A549 (cell line): ENCODE measurements at regions not wholly inside any gene's neighbourhood (a gene's known extent, or its start where the extent isn't known, plus 50 kb on each side); places are given as distances from the start of the nearest gene placed in this dataset.

Experiments
- ATAC-seq, 2 experiments: fragments of 200-7000 bp in 1 of 2; fragments of >200 bp in 1 of 2; cut with Nextera tagmentation in 1 of 2; cut with Tn5 transposase in 1 of 2; 3 replicates each; pipeline versions ENCODE4 v1.8.0 to v1.9.1; 2018 to 2020; ENCODE audit warnings: mild to moderate bottlenecking in 1 of 2, moderate library complexity in 1 of 2
- CTCF ChIA-PET: fragments of 300-600 bp; sonication (Branson Sonifier 250); formaldehyde crosslinking; extraction: SDS; loops from one replicate; lab custom pipeline; 2021; ENCODE audit warnings: antibody characterized with exemption, inconsistent platforms; lab: Yijun Ruan, JAX
- POLR2A ChIA-PET: fragments of 350-600 bp; formaldehyde crosslinking; extraction: SDS; loops from one replicate; lab custom pipeline; 2021; ENCODE audit warnings: antibody characterized with exemption, inconsistent platforms; lab: Yijun Ruan, JAX
- DNase-seq, 2 experiments: peaks; one replicate each; pipeline versions ENCODE4 v3.0.0 to v3.0.0-alpha.2; 2011 to 2016; ENCODE audit warnings: low read depth in 1 of 2, low spot score in 1 of 2
- FAIRE-seq: peaks from 2 replicates; lab custom pipeline; 2011; peaks lifted over from hg19 to GRCh38; lab: Jason Lieb, UNC
- H3K27ac ChIP-seq, 2 experiments: fragments of >200 bp; sonication (Bioruptor Twin); formaldehyde crosslinking; 3 replicates each; pipeline ENCODE4 v1.5.1; 2016 to 2017
- H3K4me1 ChIP-seq: fragments of >200 bp; sonication (Bioruptor Twin); formaldehyde crosslinking; 3 replicates; pipeline ENCODE4 v1.6.1; 2016
- H3K4me2 ChIP-seq: fragments of >200 bp; sonication (Bioruptor Twin); formaldehyde crosslinking; 3 replicates; pipeline ENCODE4 v1.6.1; 2016
- H3K4me3 ChIP-seq: fragments of >200 bp; sonication (Bioruptor Twin); formaldehyde crosslinking; 3 replicates; pipeline ENCODE4 v1.5.1; 2016
- H3K9me3 ChIP-seq: fragments of >200 bp; sonication (Bioruptor Twin); formaldehyde crosslinking; 3 replicates; pipeline ENCODE4 v1.6.1; 2016
- PHF8 ChIP-seq: fragments of 200-600 bp; sonication (generic); IDR thresholded peaks from 2 replicates; pipeline ENCODE4 v1.6.1; 2016; ENCODE audit warnings: low read depth, mild to moderate bottlenecking, antibody characterized with exemption, moderate library complexity, borderline replicate concordance
- RCOR1 ChIP-seq: fragments of 150-350 bp; IDR thresholded peaks from 2 replicates; pipeline ENCODE4 v1.6.1; 2014; ENCODE audit warnings: antibody characterized with exemption, low read length, low read depth
- USF2 ChIP-seq: fragments of 450-650 bp; IDR thresholded peaks from 2 replicates; pipeline ENCODE4 v1.6.1; 2014; ENCODE audit warnings: antibody characterized with exemption
- WGBS: methylation state at CpG from one replicate; pipeline ENCODE4 v1.1.6; 2017; ENCODE audit errors: missing lambda C conversion rate; 5-methylcytosine and 5-hydroxymethylcytosine counted together

- DNase-seq, result no peak
- H3K4me3 ChIP-seq, result no peak overlapping the region
- no peak for ATAC-seq
- 0 out of 3 replicates have a peak, but pooled peaks cover 2% of the 10 kb centered on the region for H3K9me3 ChIP-seq
- no peak for TF ChIP-seq RCOR1
- ChIA-PET CTCF (no interaction called here), POLR2A (no interaction called here)
- H3K4me1 ChIP-seq, result no peaks in the 10 kb centered on the region
- FAIRE-seq, result no peak
- no peak overlapping the region for H3K4me2 ChIP-seq
- no peak overlapping the region for H3K27ac ChIP-seq
- WGBS, result 2% methylated on average over 4 of the region's 4 CpGs
Observed at GRCh38 chr12:81809829-81810595, 50.9 kb upstream of the PPFIA2 start.

GRCh38 chr12:81809113-81809777 lies 50.1 kb upstream of the PPFIA2 start:
- H3K27ac ChIP-seq, result no peak overlapping the region
- ChIA-PET CTCF (no interaction called here), POLR2A (no interaction called here)
- ATAC-seq (no peak), FAIRE-seq (no peak), DNase-seq (no peak)
- 0 out of 3 replicates have a peak, but pooled peaks cover 2% of the 10 kb centered on the region for H3K9me3 ChIP-seq
- TF ChIP-seq USF2 (no peak), PHF8 (no peak)
- H3K4me2 ChIP-seq, result no peak overlapping the region
- H3K4me3 ChIP-seq, result no peak overlapping the region
- H3K4me1 ChIP-seq, result no peaks in the 10 kb centered on the region
- 21% methylated on average over 4 of the region's 4 CpGs for whole genome bisulfite sequencing
